ENCODE measurements at regions not wholly inside any gene's neighbourhood (a gene's known extent, or its start where the extent isn't known, plus 50 kb on each side); places are given as distances from the start of the nearest gene placed in this dataset.
"Not testable (repeated sequence)": the region's sequence is repeated elsewhere in the genome, so short reads cannot be mapped to it uniquely, and the experiment has no call there.

GRCh38 chr6:167704396-167704901 is 122.3 kb upstream of the AFDN start:
- no peak for DNase-seq (ENCODE audit: low read depth)
- no peak for TF ChIP-seq CTCF (IDR thresholded peaks at IDR 0.05; ENCODE audit: insufficient read depth, low read depth, low read length)
- no peak overlapping the region for H3K4me3 ChIP-seq (ENCODE audit: low read depth, low read length)

- DNase-seq (ENCODE audit: low read depth): no peak
- no peak overlapping the region for H3K4me3 ChIP-seq (ENCODE audit: low read depth, low read length)
- TF ChIP-seq CTCF (IDR thresholded peaks at IDR 0.05; ENCODE audit: insufficient read depth, low read depth, low read length): no peak
Observed at GRCh38 chr6:167705211-167705750, 121.4 kb upstream of the AFDN start.

DNA sequence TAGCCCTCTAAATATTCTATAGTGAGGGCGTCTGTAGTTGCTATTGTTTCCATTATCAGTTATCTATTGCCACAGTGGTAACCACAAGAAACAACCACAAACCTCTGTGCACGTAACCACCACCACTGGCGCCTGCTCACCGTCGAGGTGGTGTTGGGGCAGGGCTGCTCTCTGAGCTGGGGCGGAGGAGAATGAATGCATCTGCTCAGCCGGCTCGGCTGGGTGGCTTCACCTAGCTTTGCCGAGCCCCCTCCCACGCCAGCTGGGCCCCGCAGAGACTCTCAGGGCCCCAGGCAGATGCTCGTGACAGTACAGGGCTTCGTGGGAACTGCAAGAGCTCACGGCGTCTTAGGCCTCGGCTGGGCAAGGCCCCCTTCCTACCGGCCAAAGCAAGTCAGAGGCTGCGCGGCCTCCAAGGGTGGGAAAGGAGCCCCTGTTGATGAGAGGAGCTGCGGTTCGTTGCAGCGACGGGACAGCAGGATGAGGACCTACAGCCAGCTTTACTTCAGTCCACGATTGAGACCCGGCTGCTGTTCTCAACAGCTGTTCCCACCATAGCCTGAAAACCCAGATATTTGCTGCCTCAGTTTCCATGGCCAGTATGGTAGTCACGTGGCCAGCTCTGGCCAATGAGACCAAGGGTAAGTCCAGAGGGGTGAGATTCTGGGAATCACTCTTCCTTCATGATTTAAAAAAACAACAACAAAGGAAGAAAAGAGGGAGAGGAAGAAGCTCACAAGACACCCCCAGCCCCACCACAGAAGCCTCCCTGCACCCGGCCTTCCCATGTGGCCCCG is 120.2 kb upstream of the AFDN start:
- H3K4me3 ChIP-seq (ENCODE audit: low read depth, low read length): no peak overlapping the region
- DNase-seq (ENCODE audit: low read depth): no peak
- TF ChIP-seq CTCF (IDR thresholded peaks at IDR 0.05; ENCODE audit: insufficient read depth, low read depth, low read length): no peak

GRCh38 chr6:167707686-167708500 is 118.8 kb upstream of the AFDN start:
- no peak overlapping the region for H3K4me3 ChIP-seq (ENCODE audit: low read depth, low read length)
- DNase-seq (ENCODE audit: low read depth): no peak
- TF ChIP-seq CTCF (IDR thresholded peaks at IDR 0.05; ENCODE audit: insufficient read depth, low read depth, low read length): no peak

DNA sequence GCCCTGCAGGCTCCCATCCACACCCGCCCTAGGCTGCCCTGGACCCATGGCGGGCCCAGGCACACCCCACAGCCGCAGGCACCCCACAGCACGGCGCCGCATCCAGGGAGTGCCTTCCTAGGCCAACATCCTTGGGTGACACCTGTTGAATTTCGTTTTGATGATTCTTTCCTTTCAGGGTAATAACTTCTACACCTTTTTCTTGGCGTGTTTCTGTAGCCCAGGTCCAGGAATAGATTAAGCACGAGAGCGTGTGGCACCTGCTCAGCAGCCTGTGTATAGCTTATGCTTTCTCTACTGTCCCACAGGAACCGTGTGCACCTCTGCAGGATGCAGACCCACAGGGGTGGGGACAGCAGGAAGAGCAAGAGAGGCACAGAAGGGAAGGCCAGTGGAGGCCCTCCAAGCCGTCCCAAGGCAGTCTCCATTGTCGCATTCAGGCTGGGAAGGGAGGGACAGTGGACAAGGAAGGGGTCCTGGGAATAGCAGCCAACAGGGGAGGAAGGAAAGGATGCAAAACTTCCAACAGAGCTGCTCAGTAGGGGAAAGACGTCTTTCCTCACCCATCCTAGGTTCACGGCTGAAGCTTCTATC is 118.1 kb upstream of the AFDN start:
- no peak for DNase-seq (ENCODE audit: low read depth)
- H3K4me3 ChIP-seq (ENCODE audit: low read depth, low read length): no peak overlapping the region
- TF ChIP-seq CTCF (IDR thresholded peaks at IDR 0.05; ENCODE audit: insufficient read depth, low read depth, low read length): no peak

DNA sequence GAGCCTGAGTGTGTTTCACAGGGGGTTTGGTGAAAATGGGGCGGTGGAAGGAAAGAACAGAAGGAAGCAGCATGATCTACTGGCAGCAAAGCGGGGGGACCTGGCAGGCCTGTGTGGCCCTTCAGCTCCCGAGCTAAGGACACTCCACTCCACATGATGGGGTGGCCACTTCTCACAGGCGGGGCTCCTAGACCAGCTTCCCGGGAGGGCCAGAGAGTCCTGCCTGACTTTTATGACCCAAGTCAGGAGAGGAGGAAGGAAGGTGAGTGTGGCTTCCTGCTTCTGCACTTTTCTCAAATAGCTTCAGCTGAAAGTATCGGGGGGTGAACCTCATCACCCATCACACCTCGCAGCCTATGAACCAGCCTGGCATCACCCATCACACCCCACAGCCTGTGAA is 117.5 kb upstream of the AFDN start:
- no peak overlapping the region for H3K4me3 ChIP-seq (ENCODE audit: low read depth, low read length)
- TF ChIP-seq CTCF (IDR thresholded peaks at IDR 0.05; ENCODE audit: insufficient read depth, low read depth, low read length): no peak
- no peak for DNase-seq (ENCODE audit: low read depth)

DNA sequence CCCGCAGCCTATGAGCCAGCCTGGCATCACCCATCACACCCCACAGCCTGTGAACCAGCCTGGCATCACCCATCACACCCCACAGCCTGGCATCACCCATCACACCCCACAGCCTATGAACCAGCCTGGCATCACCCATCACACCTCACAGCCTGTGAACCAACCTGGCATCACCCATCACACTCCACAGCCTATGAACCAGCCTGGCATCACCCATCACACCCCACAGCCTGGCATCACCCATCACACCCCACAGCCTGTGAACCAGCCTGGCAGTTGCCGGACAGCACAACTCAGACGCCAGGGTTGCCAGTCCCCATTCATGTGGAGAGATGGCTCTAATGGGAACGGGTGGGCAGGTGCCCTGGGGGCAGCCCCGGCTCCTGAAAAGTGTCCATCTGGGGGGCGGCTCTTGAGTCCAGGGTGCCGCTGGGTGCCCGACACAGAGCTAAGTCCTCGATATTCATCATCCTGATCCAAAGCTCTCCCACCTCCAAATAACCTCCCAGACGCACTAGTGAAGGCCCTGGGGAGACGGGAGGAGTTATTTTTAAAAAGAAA is 116.9 kb upstream of the AFDN start:
- not testable (repeated sequence) for DNase-seq (ENCODE audit: low read depth); H3K4me3 ChIP-seq (ENCODE audit: low read depth, low read length)
